ENCODE measurements at regions not wholly inside any gene's neighbourhood (a gene's known extent, or its start where the extent isn't known, plus 50 kb on each side); places are given as distances from the start of the nearest gene placed in this dataset.

DNA sequence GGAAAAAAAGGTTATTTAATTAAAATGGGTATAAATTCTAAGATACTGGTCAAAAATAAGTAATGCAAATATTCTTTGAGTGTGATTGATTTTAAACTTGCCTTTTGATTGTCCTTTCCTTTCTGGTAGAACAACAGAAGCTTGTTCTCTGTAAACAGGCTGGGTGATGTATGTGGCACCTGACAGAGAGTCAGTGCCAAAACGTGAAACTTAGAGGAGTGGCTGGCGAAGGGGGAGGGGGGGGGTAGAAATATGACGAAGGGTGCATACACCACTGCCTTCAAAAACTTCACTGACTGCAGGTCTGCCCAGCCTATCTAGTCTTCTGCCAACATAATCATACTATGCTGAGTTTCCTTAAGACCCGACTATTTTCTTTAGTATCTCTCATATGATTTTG lies 629.8 kb upstream of the SEMA6A start:
- TF ChIP-seq, protein P1, sequence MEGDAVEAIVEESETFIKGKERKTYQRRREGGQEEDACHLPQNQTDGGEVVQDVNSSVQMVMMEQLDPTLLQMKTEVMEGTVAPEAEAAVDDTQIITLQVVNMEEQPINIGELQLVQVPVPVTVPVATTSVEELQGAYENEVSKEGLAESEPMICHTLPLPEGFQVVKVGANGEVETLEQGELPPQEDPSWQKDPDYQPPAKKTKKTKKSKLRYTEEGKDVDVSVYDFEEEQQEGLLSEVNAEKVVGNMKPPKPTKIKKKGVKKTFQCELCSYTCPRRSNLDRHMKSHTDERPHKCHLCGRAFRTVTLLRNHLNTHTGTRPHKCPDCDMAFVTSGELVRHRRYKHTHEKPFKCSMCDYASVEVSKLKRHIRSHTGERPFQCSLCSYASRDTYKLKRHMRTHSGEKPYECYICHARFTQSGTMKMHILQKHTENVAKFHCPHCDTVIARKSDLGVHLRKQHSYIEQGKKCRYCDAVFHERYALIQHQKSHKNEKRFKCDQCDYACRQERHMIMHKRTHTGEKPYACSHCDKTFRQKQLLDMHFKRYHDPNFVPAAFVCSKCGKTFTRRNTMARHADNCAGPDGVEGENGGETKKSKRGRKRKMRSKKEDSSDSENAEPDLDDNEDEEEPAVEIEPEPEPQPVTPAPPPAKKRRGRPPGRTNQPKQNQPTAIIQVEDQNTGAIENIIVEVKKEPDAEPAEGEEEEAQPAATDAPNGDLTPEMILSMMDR (IDR thresholded peaks at IDR 0.05) = no peak
- no peak for TF ChIP-seq ZFX (IDR thresholded peaks at IDR 0.05; ENCODE audit: borderline replicate concordance)
- H3K27ac ChIP-seq = no peak overlapping the region

DNA sequence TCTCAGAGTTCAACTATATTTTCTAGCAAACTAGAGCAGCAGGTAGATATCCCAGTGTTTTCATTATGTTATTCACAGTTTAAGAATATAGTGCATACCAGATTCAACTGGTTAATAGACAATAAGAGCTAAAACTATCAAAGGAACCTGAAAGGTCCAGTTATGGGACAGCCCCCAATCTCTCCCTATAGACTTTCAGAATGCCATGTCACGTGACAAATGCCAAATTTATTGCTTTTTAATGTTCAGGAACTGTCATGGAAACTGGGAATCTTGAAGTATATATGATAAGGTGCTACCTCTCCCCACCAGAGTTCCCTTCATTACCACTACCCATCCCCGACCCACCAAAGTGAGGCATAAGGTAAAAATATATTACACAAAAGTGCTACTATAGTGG lies 629.0 kb upstream of the SEMA6A start:
- TF ChIP-seq, protein P1 (IDR thresholded peaks at IDR 0.05) = no peak
- H3K27ac ChIP-seq = no peak overlapping the region

DNA sequence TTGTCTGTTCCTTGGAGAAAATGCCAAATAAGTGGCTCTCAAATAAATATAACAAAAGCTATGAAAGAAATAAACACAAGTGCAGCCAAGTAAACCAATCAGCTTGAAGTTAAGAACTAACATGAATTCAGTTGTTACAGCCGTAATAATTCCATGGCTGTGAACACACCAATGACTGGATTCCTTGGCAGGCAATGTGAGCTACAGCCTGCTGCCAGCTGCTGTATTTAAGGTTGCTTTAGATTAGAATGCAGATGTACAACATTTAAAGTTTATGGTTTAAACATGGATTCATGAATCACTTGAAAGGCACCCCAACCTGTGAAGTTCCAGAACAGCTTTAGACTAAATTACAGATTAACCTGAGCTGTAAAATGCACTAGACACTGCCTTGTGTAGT lies 626.4 kb upstream of the SEMA6A start:
- no peak for TF ChIP-seq ZFX (IDR thresholded peaks at IDR 0.05; ENCODE audit: borderline replicate concordance)
- TF ChIP-seq, protein P1 (IDR thresholded peaks at IDR 0.05) = no peak
- no peak overlapping the region for H3K27ac ChIP-seq

DNA sequence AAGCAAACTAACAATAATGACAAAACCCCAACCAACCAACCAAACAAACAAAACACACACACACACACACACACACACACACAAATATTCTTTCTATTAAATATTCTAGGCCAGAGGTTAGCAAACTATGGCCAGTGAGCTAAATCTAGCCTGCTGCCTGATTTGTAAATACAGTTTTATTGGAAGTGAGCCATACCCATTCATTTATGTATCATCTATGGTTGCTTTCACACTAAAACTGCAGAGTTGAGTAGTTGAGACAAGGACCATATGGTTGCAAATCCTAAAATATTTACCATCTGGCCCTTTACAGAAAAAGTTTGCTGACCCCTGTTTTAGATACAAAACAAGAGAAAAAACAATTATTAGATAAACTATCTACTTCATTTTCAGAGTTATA lies 620.5 kb upstream of the SEMA6A start:
- TF ChIP-seq, protein P1 (IDR thresholded peaks at IDR 0.05) = no peak
- no peak for TF ChIP-seq ZFX (IDR thresholded peaks at IDR 0.05; ENCODE audit: borderline replicate concordance)
- no peak overlapping the region for H3K27ac ChIP-seq

DNA sequence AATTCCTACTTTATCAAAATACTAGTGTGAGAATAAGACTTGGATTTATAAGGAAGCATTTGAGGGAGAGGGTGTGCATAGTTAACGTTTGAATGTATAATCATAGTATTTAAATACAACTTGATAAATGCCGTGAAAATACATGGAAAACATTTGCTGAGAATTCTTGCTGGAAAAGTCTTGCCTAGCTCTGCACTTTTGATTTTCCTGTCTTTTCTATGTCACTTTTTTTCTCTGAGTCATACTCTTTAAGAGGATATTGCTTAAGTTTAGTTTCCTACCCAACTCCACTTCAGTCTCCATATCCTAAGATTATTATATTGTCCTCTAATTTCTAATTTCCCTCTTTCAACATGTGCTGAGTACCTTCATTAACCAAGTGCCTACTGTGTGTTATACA lies 616.6 kb upstream of the SEMA6A start:
- no peak for TF ChIP-seq ZFX (IDR thresholded peaks at IDR 0.05; ENCODE audit: borderline replicate concordance)
- TF ChIP-seq, protein P1 (IDR thresholded peaks at IDR 0.05) = no peak
- H3K27ac ChIP-seq = no peak overlapping the region

DNA sequence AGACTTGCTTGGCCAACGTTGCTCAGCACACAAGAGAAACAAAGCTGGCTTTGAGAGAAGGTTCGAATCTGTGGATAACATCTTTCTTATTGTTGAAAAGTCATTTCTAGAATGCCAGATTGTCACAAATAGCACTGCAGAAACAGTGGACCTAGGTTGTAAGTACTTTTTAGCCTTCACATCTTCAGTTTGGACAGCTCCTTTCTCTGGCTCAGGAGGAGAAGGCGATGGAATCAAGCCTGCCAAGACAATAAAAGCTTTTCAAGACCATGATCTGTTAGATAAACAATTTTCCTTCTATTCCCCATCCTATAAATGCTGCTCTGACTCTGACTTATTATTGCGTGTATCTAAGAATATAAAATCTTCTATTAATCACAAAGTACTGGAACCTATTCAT lies 615.2 kb upstream of the SEMA6A start:
- no peak overlapping the region for H3K27ac ChIP-seq

DNA sequence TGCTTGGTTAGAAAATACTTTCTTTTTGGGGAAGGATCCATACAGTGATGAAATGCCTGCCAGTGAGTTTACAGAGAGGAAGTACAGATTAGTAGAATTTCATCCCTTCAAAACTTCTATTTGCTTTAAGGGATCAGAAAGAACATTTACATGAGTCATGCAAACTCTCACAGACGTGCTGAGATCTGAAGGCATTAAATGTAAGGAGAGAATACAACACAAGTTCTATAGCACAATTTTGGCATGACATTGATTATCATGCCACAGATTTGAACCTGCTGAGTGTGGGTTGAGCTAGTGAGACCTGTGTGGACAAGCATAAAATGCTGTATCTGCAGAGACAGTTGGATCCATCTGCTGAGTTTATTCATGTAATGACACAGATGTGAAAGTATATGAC lies 613.6 kb upstream of the SEMA6A start:
- TF ChIP-seq ZFX (IDR thresholded peaks at IDR 0.05; ENCODE audit: borderline replicate concordance) = no peak
- TF ChIP-seq, protein P1 (IDR thresholded peaks at IDR 0.05) = no peak
- no peak overlapping the region for H3K27ac ChIP-seq

More for the DNA sequence above, 615.2 kb upstream of the SEMA6A start:
- TF ChIP-seq, protein P1 (IDR thresholded peaks at IDR 0.05) = no peak
- no peak for TF ChIP-seq ZFX (IDR thresholded peaks at IDR 0.05; ENCODE audit: borderline replicate concordance)

Measured in 22Rv1 (cell line).